Ascending aorta (tissue), 2 donors: ENCODE measurements at regions not wholly inside any gene's neighbourhood (a gene's known extent, or its start where the extent isn't known, plus 50 kb on each side); places are given as distances from the start of the nearest gene placed in this dataset.

Source experiments
- DNase-seq, 2 donors: peaks; one replicate each; pipeline ENCODE4 v3.0.0-alpha.2; 2019; ENCODE audit warnings: low spot score in 2 of 2
- H3K27ac ChIP-seq, 2 donors: fragments of 200-600 bp; sonication (generic); one replicate each; pipeline ENCODE4 v1.5.1; 2016 to 2017; ENCODE audit warnings: mild to moderate bottlenecking in 1 of 2
- H3K27me3 ChIP-seq: fragments of 200-600 bp; sonication (generic); one replicate; pipeline ENCODE4 v1.5.1; 2017
- H3K36me3 ChIP-seq, 2 donors: fragments of 200-600 bp; sonication (generic); one replicate each; pipeline ENCODE4 v1.5.1; 2016
- H3K4me1 ChIP-seq, 2 donors: fragments of 200-600 bp; sonication (generic); one replicate each; pipeline ENCODE4 v1.5.1; 2016 to 2017; ENCODE audit warnings: mild to moderate bottlenecking in 1 of 2
- H3K4me3 ChIP-seq, 2 donors: fragments of 200-600 bp; sonication (generic); one replicate each; pipeline ENCODE4 v1.5.1; 2016 to 2017; ENCODE audit warnings: mild to moderate bottlenecking in 1 of 2
- H3K9me3 ChIP-seq, 2 donors: fragments of 200-600 bp; sonication (generic); one replicate each; pipeline ENCODE4 v1.5.1; 2016
- CTCF ChIP-seq, 3 experiments: fragments of 200-600 bp in 2 of 3; fragments of 450-650 bp in 1 of 3; sonication (generic) in 2 of 3; IDR thresholded peaks; one replicate each; pipeline ENCODE4 v1.5.1; 2016 to 2019; ENCODE audit warnings: antibody characterized with exemption in 3 of 3, mild to moderate bottlenecking in 1 of 3, moderate library complexity in 1 of 3
- intact Hi-C: fragments of 100-400 bp; cut with DNase I; formaldehyde crosslinking; loops from one replicate; pipeline ENCODE4 v1.15.1; 2023

DNA sequence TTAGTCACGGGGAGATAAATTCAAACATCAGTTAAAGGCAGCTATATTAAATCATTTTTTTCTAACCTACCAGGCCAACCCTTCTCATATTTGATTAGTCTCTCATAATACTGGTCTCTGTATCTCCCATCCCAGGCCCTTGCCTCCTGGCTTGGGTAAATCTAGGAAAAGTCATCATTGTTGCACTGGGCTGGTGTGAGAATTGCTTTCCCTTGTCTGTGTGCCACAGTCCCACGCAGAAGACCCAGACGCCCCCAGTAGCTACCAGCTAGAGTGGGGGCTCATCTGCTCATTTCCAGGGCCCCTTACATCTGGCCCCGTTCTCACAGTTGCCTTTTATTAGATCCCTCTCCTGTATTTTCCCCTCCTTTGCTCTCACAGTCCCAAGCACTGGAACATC, 67.6 kb upstream of the VIPR2 start:
- no peak for DNase-seq
- TF ChIP-seq CTCF (IDR thresholded peaks at IDR 0.05) = no peak
- peaks cover 4 to 5% of the 10 kb centered on the region in 2 donors for H3K4me1 ChIP-seq
- H3K36me3 ChIP-seq = no peaks in the 10 kb centered on the region
- no peak overlapping the region for H3K4me3 ChIP-seq
- no peaks in the 10 kb centered on the region for H3K9me3 ChIP-seq
- intact Hi-C loops = no loop called here
- H3K27ac ChIP-seq = peak overlapping the region; percentile 69
- H3K27me3 ChIP-seq = no peaks in the 10 kb centered on the region

- Histone ChIP-seq H3K9me3 (no peaks in the 10 kb centered on the region), H3K27ac (peak overlapping the region; percentile 69), H3K4me1 (peaks cover 4 to 5% of the 10 kb centered on the region in 2 donors), H3K27me3 (no peaks in the 10 kb centered on the region), H3K4me3 (peak overlapping the region; percentile 20 to 37), H3K36me3 (no peaks in the 10 kb centered on the region)
- TF ChIP-seq CTCF (IDR thresholded peaks at IDR 0.05) = no peak
- DNase-seq = no peak
- intact Hi-C loops = no loop called here
These were observed 67.0 kb upstream of the VIPR2 start for GRCh38 chr7:159211540-159212182.

- Histone ChIP-seq H3K4me3 (no peak overlapping the region), H3K27ac (peak overlapping the region in 1 of 2 donors; percentile 69)
- DNase-seq = no peak
These were observed 66.0 kb upstream of the VIPR2 start for GRCh38 chr7:159210581-159211235.

GRCh38 chr7:159209429-159209828, 64.8 kb upstream of the VIPR2 start:
- Histone ChIP-seq H3K27ac (no peak overlapping the region), H3K9me3 (no peaks in the 10 kb centered on the region), H3K4me3 (no peak overlapping the region), H3K4me1 (peaks cover 4 to 5% of the 10 kb centered on the region in 2 donors), H3K36me3 (no peaks in the 10 kb centered on the region), H3K27me3 (no peaks in the 10 kb centered on the region)
- DNase-seq = no peak
- TF ChIP-seq CTCF (IDR thresholded peaks at IDR 0.05) = no peak
- intact Hi-C loops = no loop called here

More at GRCh38 chr7:159210581-159211235, 66.0 kb upstream of the VIPR2 start:
- intact Hi-C loops = no loop called here
- no peaks in the 10 kb centered on the region for H3K9me3 ChIP-seq
- no peaks in the 10 kb centered on the region for H3K36me3 ChIP-seq
- TF ChIP-seq CTCF (IDR thresholded peaks at IDR 0.05) = no peak
- H3K27me3 ChIP-seq = no peaks in the 10 kb centered on the region
- H3K4me1 ChIP-seq = peaks cover 4 to 5% of the 10 kb centered on the region in 2 donors

- H3K27ac ChIP-seq = no peak overlapping the region
- no peak for TF ChIP-seq CTCF (IDR thresholded peaks at IDR 0.05)
- intact Hi-C loops = no loop called here
- no peak for DNase-seq
- no peaks in the 10 kb centered on the region for H3K36me3 ChIP-seq
- H3K9me3 ChIP-seq = no peaks in the 10 kb centered on the region
- H3K27me3 ChIP-seq = no peaks in the 10 kb centered on the region
- no peak overlapping the region for H3K4me3 ChIP-seq
- peaks cover 4 to 5% of the 10 kb centered on the region in 2 donors for H3K4me1 ChIP-seq
These were observed 63.3 kb upstream of the VIPR2 start for GRCh38 chr7:159207951-159208350.
